Astrocyte of the cerebellum (primary cell): ENCODE measurements at regions not wholly inside any gene's neighbourhood (a gene's known extent, or its start where the extent isn't known, plus 50 kb on each side); places are given as distances from the start of the nearest gene placed in this dataset.
"Not testable (repeated sequence)": the region's sequence is repeated elsewhere in the genome, so short reads cannot be mapped to it uniquely, and the experiment has no call there.

Source experiments
- DNase-seq: peaks from one replicate; pipeline ENCODE4 v3.0.0-alpha.2; 2011; ENCODE audit warnings: low read depth
- H3K4me3 ChIP-seq: 2 replicates; pipeline ENCODE4 v1.5.1; 2011; ENCODE audit warnings: mild to moderate bottlenecking, low read depth, low read length, moderate library complexity
- CTCF ChIP-seq: IDR thresholded peaks from 2 replicates; pipeline ENCODE4 v1.5.1; 2012; ENCODE audit warnings: low read length, low read depth, moderate library complexity, mild to moderate bottlenecking; ENCODE audit errors: missing control alignments
- in situ Hi-C: cut with HindIII; loops from 2 replicates; pipeline ENCODE4 v1.10.0; 2017; ENCODE audit warnings: low sequenced_read_pairs

DNA sequence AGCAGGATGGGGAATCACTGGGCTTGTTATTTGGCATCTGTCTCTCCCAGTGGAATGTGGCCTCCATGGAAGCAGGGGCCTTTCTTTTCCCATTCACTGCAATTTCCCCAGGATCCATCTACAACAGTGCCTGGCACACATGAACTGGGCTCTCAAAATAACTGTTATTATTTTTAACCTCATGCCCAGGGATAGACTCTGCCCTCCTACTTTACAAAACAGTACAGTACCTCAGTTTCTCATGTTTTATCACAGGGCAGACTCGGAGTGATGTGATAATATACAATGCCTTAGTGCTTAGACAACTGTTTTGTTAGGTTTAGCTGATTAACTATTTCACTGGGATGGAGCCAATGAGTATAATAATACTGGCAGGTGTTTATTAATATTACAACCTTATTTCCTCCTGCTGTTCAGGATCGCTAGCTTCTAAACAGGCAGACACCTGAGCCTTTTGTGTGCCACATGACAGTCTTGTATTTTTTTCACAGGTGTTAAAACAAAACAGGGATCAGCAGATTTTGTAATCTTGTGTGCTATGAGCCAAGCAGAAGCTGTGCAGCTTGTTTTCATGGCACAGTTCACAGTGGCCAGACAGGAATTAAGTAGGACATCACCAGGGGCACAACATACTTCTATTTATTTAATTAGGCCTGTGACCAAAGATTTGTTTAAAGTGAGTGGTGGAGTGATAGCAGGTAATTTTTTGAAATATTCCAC lies 157.7 kb upstream of the EYA4 start:
- H3K4me3 ChIP-seq: no peak overlapping the region
- DNase-seq: no peak
- in situ Hi-C loops: no loop called here
- TF ChIP-seq CTCF: no peak

GRCh38 chr6:133085471-133085870 lies 155.7 kb upstream of the EYA4 start:
- no peak for TF ChIP-seq CTCF
- H3K4me3 ChIP-seq: no peak overlapping the region
- DNase-seq: no peak
- in situ Hi-C loops: no loop called here

- H3K4me3 ChIP-seq: no peak overlapping the region
- no peak for TF ChIP-seq CTCF
- no peak for DNase-seq
- in situ Hi-C loops: no loop called here
Measured at GRCh38 chr6:133085896-133086295, 155.3 kb upstream of the EYA4 start.

DNA sequence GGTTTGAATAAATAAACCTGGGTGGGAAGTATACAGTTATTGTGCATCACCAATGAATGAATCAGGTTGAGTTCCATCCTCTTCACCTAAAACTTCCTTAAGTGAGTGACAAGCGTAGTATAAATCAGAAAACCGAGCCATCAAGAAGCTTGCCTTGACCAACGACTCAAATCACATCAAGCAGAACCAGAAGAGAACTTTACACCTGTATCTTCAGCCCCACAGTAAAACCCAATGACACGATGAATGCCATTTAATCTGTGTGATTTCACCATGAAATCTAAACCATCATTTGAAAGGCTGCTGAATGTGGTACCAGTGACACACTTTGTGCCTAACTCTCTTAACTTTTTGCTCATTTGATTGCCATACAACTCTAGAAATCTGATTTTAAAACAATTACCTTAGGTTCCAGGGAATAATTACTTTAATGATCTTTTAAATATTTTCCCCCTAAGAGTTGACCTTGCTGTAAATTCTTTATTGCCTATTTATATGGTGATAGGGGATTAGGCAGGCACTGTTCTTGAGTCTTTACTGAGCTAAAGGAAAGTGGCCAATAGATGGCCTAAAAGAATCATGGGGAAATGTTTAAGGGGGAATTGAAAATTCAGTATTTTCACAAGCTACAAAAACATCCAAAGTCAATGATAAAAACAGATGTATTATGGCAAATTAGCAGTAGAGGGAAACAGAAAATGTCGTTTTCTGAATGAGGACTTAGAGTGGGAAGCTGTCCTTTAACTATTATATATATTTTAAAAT lies 152.0 kb upstream of the EYA4 start:
- in situ Hi-C loops: no loop called here
- H3K4me3 ChIP-seq: no peak overlapping the region
- TF ChIP-seq CTCF: no peak
- no peak for DNase-seq

- no peak for TF ChIP-seq CTCF
Measured at GRCh38 chr6:133092199-133092598, 149.0 kb upstream of the EYA4 start.

GRCh38 chr6:133092771-133093170 lies 148.4 kb upstream of the EYA4 start:
- in situ Hi-C loops: no loop called here
- TF ChIP-seq CTCF: no peak

More at GRCh38 chr6:133092199-133092598, 149.0 kb upstream of the EYA4 start:
- no peak for DNase-seq
- in situ Hi-C loops: no loop called here
- H3K4me3 ChIP-seq: no peak overlapping the region

DNA sequence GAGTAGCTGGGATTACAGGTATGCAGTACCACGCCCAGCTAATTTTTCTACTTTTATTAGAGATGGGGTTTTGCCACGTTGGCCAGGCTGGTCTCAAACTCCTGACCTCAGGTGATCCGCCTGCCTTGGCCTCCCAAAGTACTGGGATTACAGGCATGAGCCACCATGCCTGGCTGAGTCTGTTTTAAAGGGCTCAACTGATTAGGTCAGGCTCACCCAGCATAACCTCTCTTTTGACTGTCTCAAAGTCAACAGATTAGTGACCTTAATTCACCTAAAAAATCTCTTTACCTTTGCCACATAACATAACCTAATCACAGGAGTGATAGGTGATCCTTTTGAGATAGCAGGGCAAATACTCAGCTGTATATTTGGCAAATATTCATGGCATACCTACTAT lies 147.9 kb upstream of the EYA4 start:
- DNase-seq, in situ Hi-C loops, H3K4me3 ChIP-seq: not testable (repeated sequence)

More at GRCh38 chr6:133092771-133093170, 148.4 kb upstream of the EYA4 start:
- no peak overlapping the region for H3K4me3 ChIP-seq
- DNase-seq: no peak
